CD14-positive monocyte (primary cell): ENCODE measurements at regions not wholly inside any gene's neighbourhood (a gene's known extent, or its start where the extent isn't known, plus 50 kb on each side); places are given as distances from the start of the nearest gene placed in this dataset.

Experiments
- DNase-seq, 3 donors: peaks; one replicate each; pipeline ENCODE4 v3.0.0-alpha.2; 2011 to 2022
- H2AFZ ChIP-seq: 2 replicates; pipeline ENCODE4 v1.6.0; 2012; ENCODE audit warnings: mild to moderate bottlenecking, low read depth, low read length, inconsistent platforms; ENCODE audit not compliant: insufficient read depth, poor library complexity, severe bottlenecking
- H3K27ac ChIP-seq, 2 donors: 1 replicate in 1 of 2; 2 replicates in 1 of 2; pipeline ENCODE4 v1.5.1; 2012 to 2013; ENCODE audit warnings: low read length in 2 of 2, control low read depth in 1 of 2, inconsistent platforms in 1 of 2, low read depth in 1 of 2, mild to moderate bottlenecking in 1 of 2
- H3K27me3 ChIP-seq, 2 donors: one replicate each; pipeline versions ENCODE4 v1.6.0 to v1.6.1; 2011 to 2013; ENCODE audit warnings: low read length in 2 of 2; ENCODE audit not compliant: control insufficient read depth in 2 of 2, insufficient read depth in 2 of 2
- H3K36me3 ChIP-seq, 2 donors: replicated peaks in 1 of 2; 1 replicate in 1 of 2; 2 replicates in 1 of 2; pipeline versions ENCODE4 v1.5.1 to v1.6.1; 2012 to 2013; ENCODE audit warnings: low read length in 2 of 2, control low read depth in 1 of 2, inconsistent platforms in 1 of 2, mild to moderate bottlenecking in 1 of 2; ENCODE audit not compliant: insufficient read depth in 2 of 2, control insufficient read depth in 1 of 2
- H3K4me1 ChIP-seq, 2 donors: 1 replicate in 1 of 2; 2 replicates in 1 of 2; pipeline versions ENCODE4 v1.5.1 to v1.6.1; 2012 to 2013; ENCODE audit warnings: low read length in 2 of 2, control low read depth in 1 of 2, inconsistent platforms in 1 of 2, mild to moderate bottlenecking in 1 of 2, moderate library complexity in 1 of 2; ENCODE audit not compliant: insufficient read depth in 2 of 2, control insufficient read depth in 1 of 2
- H3K4me2 ChIP-seq: replicated peaks from 2 replicates; pipeline ENCODE3; 2012; ENCODE audit warnings: low read length, moderate library complexity, mild to moderate bottlenecking; ENCODE audit not compliant: poor library complexity, severe bottlenecking; ENCODE audit errors: extremely low read depth
- H3K4me3 ChIP-seq, 3 experiments: fragments of 200-600 bp in 1 of 3; sonication (generic) in 1 of 3; replicated peaks in 1 of 3; 1 replicate in 2 of 3; 2 replicates in 1 of 3; pipeline ENCODE4 v1.5.1; 2011 to 2013; ENCODE audit warnings: low read length in 3 of 3, mild to moderate bottlenecking in 3 of 3, control low read depth in 2 of 3, low read depth in 2 of 3, inconsistent platforms in 1 of 3, moderate library complexity in 1 of 3
- H3K79me2 ChIP-seq: 2 replicates; pipeline ENCODE4 v1.6.0; 2012; ENCODE audit warnings: mild to moderate bottlenecking, control low read depth, inconsistent platforms, low read length, moderate library complexity; ENCODE audit not compliant: insufficient read depth
- H3K9ac ChIP-seq: 2 replicates; pipeline ENCODE4 v1.6.0; 2017; ENCODE audit warnings: low read length, mild to moderate bottlenecking; ENCODE audit not compliant: insufficient read depth, poor library complexity, severe bottlenecking
- H3K9me3 ChIP-seq, 2 donors: replicated peaks in 1 of 2; 1 replicate in 1 of 2; 2 replicates in 1 of 2; pipeline versions ENCODE4 v1.5.1 to v1.6.1; 2012 to 2013; ENCODE audit warnings: low read length in 2 of 2, control low read depth in 1 of 2; ENCODE audit not compliant: control insufficient read depth in 1 of 2, insufficient read depth in 1 of 2
- H4K20me1 ChIP-seq: 2 replicates; pipeline ENCODE4 v1.6.0; 2012; ENCODE audit warnings: mild to moderate bottlenecking, low read length, control low read depth, moderate library complexity; ENCODE audit not compliant: insufficient read depth
- H3K27ac Mint-ChIP-seq, 7 donors: one replicate each; pipeline ENCODE4 v1.8.0; 2020; ENCODE audit warnings: mild to moderate bottlenecking in 7 of 7, mixed read lengths in 7 of 7, moderate library complexity in 6 of 7, inconsistent platforms in 2 of 7
- H3K27me3 Mint-ChIP-seq, 3 donors: one replicate each; pipeline ENCODE4 v1.8.0; 2021 to 2022; ENCODE audit warnings: low read depth in 3 of 3, mild to moderate bottlenecking in 3 of 3, mixed read lengths in 3 of 3, moderate library complexity in 3 of 3, inconsistent platforms in 1 of 3
- H3K36me3 Mint-ChIP-seq, 2 donors: one replicate each; pipeline ENCODE4 v1.8.0; 2020; ENCODE audit warnings: mixed read lengths in 2 of 2, inconsistent platforms in 1 of 2, mild to moderate bottlenecking in 1 of 2
- H3K4me1 Mint-ChIP-seq: one replicate; pipeline ENCODE4 v1.8.0; 2020; ENCODE audit warnings: mild to moderate bottlenecking, mixed read lengths
- H3K4me3 Mint-ChIP-seq, 2 donors: one replicate each; pipeline ENCODE4 v1.8.0; 2020; ENCODE audit warnings: mild to moderate bottlenecking in 2 of 2, mixed read lengths in 2 of 2, moderate library complexity in 1 of 2
- H3K9me3 Mint-ChIP-seq, 7 donors: one replicate each; pipeline ENCODE4 v1.8.0; 2020 to 2022; ENCODE audit warnings: mixed read lengths in 7 of 7, mild to moderate bottlenecking in 6 of 7, moderate library complexity in 6 of 7, inconsistent platforms in 2 of 7
- WGBS: methylation state at CpG from one replicate; pipeline ENCODE4 v1.1.5; 2013; ENCODE audit warnings: missing lambda C conversion rate; ENCODE audit not compliant: insufficient coverage; 5-methylcytosine and 5-hydroxymethylcytosine counted together
- intact Hi-C, 2 donors: fragments of 100-400 bp; cut with micrococcal nuclease; formaldehyde crosslinking; loops; one replicate each; pipeline versions ENCODE4 v1.15.0 to v1.15.1; 2023
- TF ChIP-seq, protein P1 (sequence below): fragments of 200-600 bp; IDR thresholded peaks from one replicate; pipeline ENCODE4 v1.8.0; 2022; ENCODE audit warnings: antibody characterized with exemption, mild to moderate bottlenecking

DNA sequence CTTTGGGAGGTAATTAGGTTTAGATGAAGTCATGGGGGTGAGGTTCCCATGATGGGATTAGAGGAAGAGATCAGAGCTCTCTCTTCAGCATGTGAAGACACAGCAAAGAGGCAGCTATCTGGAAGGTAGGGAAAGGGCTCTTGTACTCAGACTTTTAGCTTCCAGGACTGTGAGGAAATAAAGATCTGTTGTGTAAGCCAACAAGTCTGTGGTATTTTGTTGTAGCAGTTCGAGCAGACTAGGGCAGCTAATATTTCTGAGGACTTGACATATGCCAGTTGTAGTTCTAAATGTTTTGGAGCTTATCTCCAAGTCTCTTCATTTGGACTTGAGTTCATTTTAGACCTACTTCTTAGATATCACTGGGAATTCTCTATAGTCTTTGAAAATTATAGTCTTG lies 137.3 kb upstream of the PDE5A start:
- H3K27me3 ChIP-seq: no peaks in the 10 kb centered on the region
- TF ChIP-seq, protein P1, sequence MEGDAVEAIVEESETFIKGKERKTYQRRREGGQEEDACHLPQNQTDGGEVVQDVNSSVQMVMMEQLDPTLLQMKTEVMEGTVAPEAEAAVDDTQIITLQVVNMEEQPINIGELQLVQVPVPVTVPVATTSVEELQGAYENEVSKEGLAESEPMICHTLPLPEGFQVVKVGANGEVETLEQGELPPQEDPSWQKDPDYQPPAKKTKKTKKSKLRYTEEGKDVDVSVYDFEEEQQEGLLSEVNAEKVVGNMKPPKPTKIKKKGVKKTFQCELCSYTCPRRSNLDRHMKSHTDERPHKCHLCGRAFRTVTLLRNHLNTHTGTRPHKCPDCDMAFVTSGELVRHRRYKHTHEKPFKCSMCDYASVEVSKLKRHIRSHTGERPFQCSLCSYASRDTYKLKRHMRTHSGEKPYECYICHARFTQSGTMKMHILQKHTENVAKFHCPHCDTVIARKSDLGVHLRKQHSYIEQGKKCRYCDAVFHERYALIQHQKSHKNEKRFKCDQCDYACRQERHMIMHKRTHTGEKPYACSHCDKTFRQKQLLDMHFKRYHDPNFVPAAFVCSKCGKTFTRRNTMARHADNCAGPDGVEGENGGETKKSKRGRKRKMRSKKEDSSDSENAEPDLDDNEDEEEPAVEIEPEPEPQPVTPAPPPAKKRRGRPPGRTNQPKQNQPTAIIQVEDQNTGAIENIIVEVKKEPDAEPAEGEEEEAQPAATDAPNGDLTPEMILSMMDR: no peak
- no peak overlapping the region for H3K9ac ChIP-seq
- H3K27me3 Mint-ChIP-seq: no peaks in the 10 kb centered on the region
- no peaks in the 10 kb centered on the region for H3K9me3 ChIP-seq
- no peak overlapping the region for H3K27ac Mint-ChIP-seq
- WGBS: no CpG with 5 or more reads among the region's 1 CpG
- H3K9me3 Mint-ChIP-seq: peaks cover 0 to 4% (median 0%) of the 10 kb centered on the region in 7 donors
- H4K20me1 ChIP-seq: no peaks in the 10 kb centered on the region
- no peak overlapping the region for H3K27ac ChIP-seq
- no peak overlapping the region for H2AFZ ChIP-seq
- no peaks in the 10 kb centered on the region for H3K36me3 ChIP-seq
- H3K4me3 ChIP-seq: no peak overlapping the region
- intact Hi-C loops: no loop called here
- no peak overlapping the region for H3K4me2 ChIP-seq
- H3K4me1 ChIP-seq: no peaks in the 10 kb centered on the region
- no peak for DNase-seq
- no peaks in the 10 kb centered on the region for H3K4me1 Mint-ChIP-seq
- H3K4me3 Mint-ChIP-seq: no peak overlapping the region
- no peaks in the 10 kb centered on the region for H3K36me3 Mint-ChIP-seq
- no peaks in the 10 kb centered on the region for H3K79me2 ChIP-seq

DNA sequence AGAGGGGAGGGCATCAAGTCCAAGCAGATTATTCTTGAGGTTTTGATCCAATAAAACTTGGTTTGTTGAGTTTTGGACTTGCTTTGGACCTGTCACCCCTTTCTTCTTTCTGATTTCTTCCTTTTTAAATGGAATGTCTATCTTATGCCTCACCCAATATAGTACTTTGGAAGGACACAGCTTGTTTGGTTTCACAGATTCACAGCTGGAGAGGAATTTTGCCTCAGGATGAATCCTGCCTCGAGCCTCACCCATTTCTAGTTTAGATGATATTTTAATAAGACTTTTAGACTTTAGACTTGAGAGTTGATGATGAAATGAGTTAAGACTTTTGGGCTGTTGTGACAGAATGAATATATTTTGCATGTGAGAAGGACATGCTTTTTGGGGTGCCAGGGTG lies 136.9 kb upstream of the PDE5A start:
- TF ChIP-seq, protein P1: no peak
- peaks cover 0 to 4% (median 0%) of the 10 kb centered on the region in 7 donors for H3K9me3 Mint-ChIP-seq

More for the DNA sequence above, 136.9 kb upstream of the PDE5A start:
- Histone ChIP-seq H3K9ac (no peak overlapping the region), H3K4me3 (no peak overlapping the region), H3K27me3 (no peaks in the 10 kb centered on the region), H3K9me3 (no peaks in the 10 kb centered on the region), H2AFZ (no peak overlapping the region), H3K4me2 (no peak overlapping the region), H3K36me3 (no peaks in the 10 kb centered on the region), H3K79me2 (no peaks in the 10 kb centered on the region), H3K27ac (no peak overlapping the region), H3K4me1 (no peaks in the 10 kb centered on the region), H4K20me1 (no peaks in the 10 kb centered on the region)
- no CpG with 5 or more reads among the region's 1 CpG for WGBS
- intact Hi-C loops: no loop called here
- H3K4me1 Mint-ChIP-seq: no peaks in the 10 kb centered on the region
- no peak for DNase-seq
- H3K27me3 Mint-ChIP-seq: no peaks in the 10 kb centered on the region
- H3K27ac Mint-ChIP-seq: no peak overlapping the region
- no peaks in the 10 kb centered on the region for H3K36me3 Mint-ChIP-seq
- no peak overlapping the region for H3K4me3 Mint-ChIP-seq
